ENCODE measurements at regions not wholly inside any gene's neighbourhood (a gene's known extent, or its start where the extent isn't known, plus 50 kb on each side); places are given as distances from the start of the nearest gene placed in this dataset.

DNA sequence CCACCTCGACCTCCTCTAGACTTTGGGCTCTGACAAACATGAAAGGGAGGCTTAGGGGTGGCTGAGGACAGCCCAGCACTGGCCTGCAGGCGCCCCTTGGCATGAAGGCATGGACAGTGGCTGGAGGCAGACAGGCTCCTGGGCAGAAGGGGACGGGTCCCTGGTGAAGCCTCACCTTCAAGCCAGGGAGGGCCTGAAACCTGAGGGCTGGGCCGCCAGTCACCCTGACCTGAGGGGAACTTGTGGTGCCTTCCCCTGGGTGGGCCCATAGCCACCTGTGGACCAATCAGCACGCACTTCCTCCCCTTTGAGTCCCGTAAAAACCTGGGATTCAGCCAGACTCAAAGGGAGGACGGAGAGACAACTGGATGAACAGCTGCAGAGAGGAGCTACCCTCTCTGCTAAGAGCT lies 90.4 kb upstream of the PUM3 start:
- DNase-seq: peak; percentile 35
- no peak overlapping the region; the same call in 1 of the 2 replicates for H2BK15ac ChIP-seq (ENCODE audit: low read depth, low read length)
- H3K27me3 ChIP-seq (ENCODE audit: insufficient read depth, low read length): no peaks in the 10 kb centered on the region
- no peak overlapping the region for H3K23ac ChIP-seq (ENCODE audit: insufficient read length, low read depth, low read length)
- H4K20me1 ChIP-seq (ENCODE audit: control insufficient read depth, insufficient read depth, insufficient read length): no peaks in the 10 kb centered on the region
- no peak overlapping the region for H3K4me2 ChIP-seq (ENCODE audit: insufficient read depth, insufficient read length, low read length)
- no peak overlapping the region for H2BK20ac ChIP-seq (ENCODE audit: low read depth, low read length, poor library complexity, severe bottlenecking)
- no peaks in the 10 kb centered on the region for H3K79me1 ChIP-seq (ENCODE audit: insufficient read depth, low read depth, low read length, poor library complexity, severe bottlenecking)
- WGBS (ENCODE audit: extremely low coverage, insufficient read length, low lambda C conversion rate): no CpG with 5 or more reads among the region's 7 CpGs
- Mint-ChIP-seq H3K4me3 (no peak overlapping the region), H3K27ac (no peak overlapping the region; a peak in 1 of 7 replicates), H3K4me1 (no peaks in the 10 kb centered on the region), H3K36me3 (ENCODE audit: insufficient read depth in 1 of 3, low read depth in 3 of 3) (no peaks in the 10 kb centered on the region), H3K27me3 (ENCODE audit: low read depth) (no peaks in the 10 kb centered on the region), H3K9me3 (no peaks in the 10 kb centered on the region; a peak in 1 of 5 replicates)
- no peak overlapping the region for H4K5ac ChIP-seq (ENCODE audit: insufficient read length, low read depth, low read length)
- H4K91ac ChIP-seq (ENCODE audit: insufficient read length, low read depth, low read length): no peak overlapping the region
- no peak overlapping the region for H2BK12ac ChIP-seq (ENCODE audit: insufficient read length, low read depth, low read length)
- H2AFZ ChIP-seq (ENCODE audit: low read length): no peak overlapping the region
- H2BK120ac ChIP-seq (ENCODE audit: low read depth, low read length, poor library complexity, severe bottlenecking): no peak overlapping the region
- no peak overlapping the region for H4K8ac ChIP-seq (replicated peaks; ENCODE audit: insufficient read length, low read depth, low read length)
- H2AK5ac ChIP-seq (ENCODE audit: insufficient read length, low read length): no peak overlapping the region
- H3K18ac ChIP-seq (ENCODE audit: insufficient read length, low read depth, low read length): no peak overlapping the region
- no peak overlapping the region for H3K56ac ChIP-seq (ENCODE audit: insufficient read length, low read depth, low read length)
- H3K9ac ChIP-seq (ENCODE audit: extremely low read depth, insufficient read length, low read length): no peak overlapping the region
- no peak overlapping the region for H3T11ph ChIP-seq (ENCODE audit: low read length)
- H2BK5ac ChIP-seq (ENCODE audit: insufficient read length, low read length): no peak overlapping the region
- TF ChIP-seq, protein P1, sequence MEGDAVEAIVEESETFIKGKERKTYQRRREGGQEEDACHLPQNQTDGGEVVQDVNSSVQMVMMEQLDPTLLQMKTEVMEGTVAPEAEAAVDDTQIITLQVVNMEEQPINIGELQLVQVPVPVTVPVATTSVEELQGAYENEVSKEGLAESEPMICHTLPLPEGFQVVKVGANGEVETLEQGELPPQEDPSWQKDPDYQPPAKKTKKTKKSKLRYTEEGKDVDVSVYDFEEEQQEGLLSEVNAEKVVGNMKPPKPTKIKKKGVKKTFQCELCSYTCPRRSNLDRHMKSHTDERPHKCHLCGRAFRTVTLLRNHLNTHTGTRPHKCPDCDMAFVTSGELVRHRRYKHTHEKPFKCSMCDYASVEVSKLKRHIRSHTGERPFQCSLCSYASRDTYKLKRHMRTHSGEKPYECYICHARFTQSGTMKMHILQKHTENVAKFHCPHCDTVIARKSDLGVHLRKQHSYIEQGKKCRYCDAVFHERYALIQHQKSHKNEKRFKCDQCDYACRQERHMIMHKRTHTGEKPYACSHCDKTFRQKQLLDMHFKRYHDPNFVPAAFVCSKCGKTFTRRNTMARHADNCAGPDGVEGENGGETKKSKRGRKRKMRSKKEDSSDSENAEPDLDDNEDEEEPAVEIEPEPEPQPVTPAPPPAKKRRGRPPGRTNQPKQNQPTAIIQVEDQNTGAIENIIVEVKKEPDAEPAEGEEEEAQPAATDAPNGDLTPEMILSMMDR (conservative IDR thresholded peaks at IDR 0.05): no peak
- no peak overlapping the region for H3K4ac ChIP-seq (ENCODE audit: low read depth, low read length)
- no peaks in the 10 kb centered on the region for H3K79me2 ChIP-seq (ENCODE audit: insufficient read depth, low read length)
- no peaks in the 10 kb centered on the region for H3K4me1 ChIP-seq (ENCODE audit: insufficient read depth, low read length)
- no peak overlapping the region for H3K27ac ChIP-seq (ENCODE audit: insufficient read length, low read depth, low read length)
- no peaks in the 10 kb centered on the region for H3K23me2 ChIP-seq (ENCODE audit: insufficient read length, low read depth, low read length, poor library complexity, severe bottlenecking)
- H3K14ac ChIP-seq (ENCODE audit: insufficient read depth, low read length): peak overlapping the region; percentile 61; the same call in 1 of the 2 replicates
- H3K9me3 ChIP-seq (ENCODE audit: control insufficient read depth, low read depth, low read length): no peaks in the 10 kb centered on the region
